Spleen (tissue), 7 donors: ENCODE measurements at regions not wholly inside any gene's neighbourhood (a gene's known extent, or its start where the extent isn't known, plus 50 kb on each side); places are given as distances from the start of the nearest gene placed in this dataset.

Experiments
- POLR2A ChIP-seq, 3 donors: fragments of 450-650 bp; IDR thresholded peaks; one replicate each; pipeline ENCODE4 v1.5.1; 2017; ENCODE audit warnings: antibody characterized with exemption in 3 of 3, mild to moderate bottlenecking in 1 of 3
- TF ChIP-seq, protein P1 (sequence below), 11 experiments: fragments of 200-600 bp in 7 of 11; fragments of 450-650 bp in 4 of 11; sonication (generic) in 4 of 11; IDR thresholded peaks in 8 of 11; conservative IDR thresholded peaks in 3 of 11; 1 replicate in 7 of 11; 2 replicates in 4 of 11; pipeline versions ENCODE4 v1.4.0 to v1.8.0; 2016 to 2021; ENCODE audit warnings: antibody characterized with exemption in 11 of 11, inconsistent platforms in 4 of 11, mild to moderate bottlenecking in 1 of 11
- donor health status: DM: no; HTN: no; CAD: no; lungs with moderate emphysema.
- donor health status: DM: no; HTN: no; CAD: no.
- donor health status: DM: no; HTN: no; CAD: no.

DNA sequence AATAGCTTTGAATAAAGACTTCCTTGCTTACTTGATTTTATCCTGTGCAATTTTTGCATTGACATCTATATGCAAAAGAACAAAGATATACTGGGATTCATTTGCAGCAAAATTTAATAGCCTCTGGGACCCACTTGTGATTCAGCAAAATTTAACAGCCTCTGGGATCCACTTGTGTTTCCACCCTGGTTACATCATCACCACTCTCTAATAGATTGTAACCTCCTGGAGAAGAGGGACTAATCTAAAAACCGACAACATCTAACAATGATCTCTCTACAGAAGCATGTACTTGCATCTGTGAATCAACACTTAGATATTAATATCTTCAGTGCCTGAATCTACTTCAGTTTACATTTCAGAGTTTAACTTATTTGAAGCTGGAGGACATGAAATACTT lies 202.0 kb upstream of the CPHXL start:
- TF ChIP-seq, protein P1, sequence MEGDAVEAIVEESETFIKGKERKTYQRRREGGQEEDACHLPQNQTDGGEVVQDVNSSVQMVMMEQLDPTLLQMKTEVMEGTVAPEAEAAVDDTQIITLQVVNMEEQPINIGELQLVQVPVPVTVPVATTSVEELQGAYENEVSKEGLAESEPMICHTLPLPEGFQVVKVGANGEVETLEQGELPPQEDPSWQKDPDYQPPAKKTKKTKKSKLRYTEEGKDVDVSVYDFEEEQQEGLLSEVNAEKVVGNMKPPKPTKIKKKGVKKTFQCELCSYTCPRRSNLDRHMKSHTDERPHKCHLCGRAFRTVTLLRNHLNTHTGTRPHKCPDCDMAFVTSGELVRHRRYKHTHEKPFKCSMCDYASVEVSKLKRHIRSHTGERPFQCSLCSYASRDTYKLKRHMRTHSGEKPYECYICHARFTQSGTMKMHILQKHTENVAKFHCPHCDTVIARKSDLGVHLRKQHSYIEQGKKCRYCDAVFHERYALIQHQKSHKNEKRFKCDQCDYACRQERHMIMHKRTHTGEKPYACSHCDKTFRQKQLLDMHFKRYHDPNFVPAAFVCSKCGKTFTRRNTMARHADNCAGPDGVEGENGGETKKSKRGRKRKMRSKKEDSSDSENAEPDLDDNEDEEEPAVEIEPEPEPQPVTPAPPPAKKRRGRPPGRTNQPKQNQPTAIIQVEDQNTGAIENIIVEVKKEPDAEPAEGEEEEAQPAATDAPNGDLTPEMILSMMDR (IDR thresholded peaks at IDR 0.05 in 8 of 11, conservative IDR thresholded peaks at IDR 0.05 in 3 of 11): no peak
- no peak for TF ChIP-seq POLR2A (IDR thresholded peaks at IDR 0.05)
